Astrocyte of the cerebellum (primary cell): ENCODE measurements at regions not wholly inside any gene's neighbourhood (a gene's known extent, or its start where the extent isn't known, plus 50 kb on each side); places are given as distances from the start of the nearest gene placed in this dataset.
A peak's percentile ranks its signal among the peaks of the same experiment; 100 is the strongest.

ENCODE experiments used
- DNase-seq: peaks from one replicate; pipeline ENCODE4 v3.0.0-alpha.2; 2011; ENCODE audit warnings: low read depth
- H3K4me3 ChIP-seq: 2 replicates; pipeline ENCODE4 v1.5.1; 2011; ENCODE audit warnings: mild to moderate bottlenecking, low read depth, low read length, moderate library complexity
- in situ Hi-C: cut with HindIII; loops from 2 replicates; pipeline ENCODE4 v1.10.0; 2017; ENCODE audit warnings: low sequenced_read_pairs
- TF ChIP-seq, protein P1 (sequence below): IDR thresholded peaks from 2 replicates; pipeline ENCODE4 v1.5.1; 2012; ENCODE audit warnings: low read length, low read depth, moderate library complexity, mild to moderate bottlenecking; ENCODE audit errors: missing control alignments

DNA sequence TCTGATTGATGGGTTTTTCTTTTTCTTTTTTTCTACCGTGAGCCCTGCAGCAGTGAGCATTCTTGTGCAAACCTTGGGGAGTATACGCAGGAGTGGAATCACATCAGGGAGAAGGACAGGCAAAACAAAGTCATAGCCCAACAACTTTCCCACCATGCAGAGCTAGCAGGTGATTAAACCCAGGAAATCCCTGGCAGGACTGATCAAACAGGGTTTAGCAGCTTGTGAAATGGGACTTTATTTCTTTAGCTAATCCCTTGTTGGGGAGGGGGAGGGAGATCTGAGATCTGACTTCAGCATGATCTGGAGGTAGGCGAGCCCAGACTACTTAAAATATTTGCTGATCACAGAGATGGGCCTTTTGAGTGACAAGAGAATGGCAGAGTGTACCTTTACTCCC lies 162.0 kb upstream of the GLRA1 start:
- in situ Hi-C loops, result no loop called here
- no peak for DNase-seq
- TF ChIP-seq, protein P1, sequence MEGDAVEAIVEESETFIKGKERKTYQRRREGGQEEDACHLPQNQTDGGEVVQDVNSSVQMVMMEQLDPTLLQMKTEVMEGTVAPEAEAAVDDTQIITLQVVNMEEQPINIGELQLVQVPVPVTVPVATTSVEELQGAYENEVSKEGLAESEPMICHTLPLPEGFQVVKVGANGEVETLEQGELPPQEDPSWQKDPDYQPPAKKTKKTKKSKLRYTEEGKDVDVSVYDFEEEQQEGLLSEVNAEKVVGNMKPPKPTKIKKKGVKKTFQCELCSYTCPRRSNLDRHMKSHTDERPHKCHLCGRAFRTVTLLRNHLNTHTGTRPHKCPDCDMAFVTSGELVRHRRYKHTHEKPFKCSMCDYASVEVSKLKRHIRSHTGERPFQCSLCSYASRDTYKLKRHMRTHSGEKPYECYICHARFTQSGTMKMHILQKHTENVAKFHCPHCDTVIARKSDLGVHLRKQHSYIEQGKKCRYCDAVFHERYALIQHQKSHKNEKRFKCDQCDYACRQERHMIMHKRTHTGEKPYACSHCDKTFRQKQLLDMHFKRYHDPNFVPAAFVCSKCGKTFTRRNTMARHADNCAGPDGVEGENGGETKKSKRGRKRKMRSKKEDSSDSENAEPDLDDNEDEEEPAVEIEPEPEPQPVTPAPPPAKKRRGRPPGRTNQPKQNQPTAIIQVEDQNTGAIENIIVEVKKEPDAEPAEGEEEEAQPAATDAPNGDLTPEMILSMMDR, result no peak
- H3K4me3 ChIP-seq, result no peak overlapping the region

DNA sequence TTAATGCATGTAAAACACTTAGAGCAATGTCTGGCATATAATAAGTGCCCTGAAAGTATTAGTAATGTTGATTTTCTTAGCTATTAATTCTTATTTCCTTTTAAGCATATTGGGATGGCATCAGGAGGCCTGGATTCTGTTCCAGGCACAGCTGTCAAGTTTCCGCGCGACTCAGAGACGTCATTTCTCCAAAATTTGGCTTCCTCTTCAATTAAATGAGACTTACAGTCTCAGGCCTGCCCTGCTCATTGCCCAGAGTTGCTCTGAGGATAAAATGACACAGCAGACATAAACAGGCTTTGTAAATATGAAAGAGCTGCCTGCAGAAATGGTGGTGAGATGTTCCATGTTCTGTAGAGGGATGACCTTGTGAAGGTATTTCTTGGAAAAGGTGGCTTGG lies 159.8 kb upstream of the GLRA1 start:
- in situ Hi-C loops, result no loop called here
- no peak for DNase-seq
- TF ChIP-seq, protein P1, result no peak
- no peak overlapping the region for H3K4me3 ChIP-seq

DNA sequence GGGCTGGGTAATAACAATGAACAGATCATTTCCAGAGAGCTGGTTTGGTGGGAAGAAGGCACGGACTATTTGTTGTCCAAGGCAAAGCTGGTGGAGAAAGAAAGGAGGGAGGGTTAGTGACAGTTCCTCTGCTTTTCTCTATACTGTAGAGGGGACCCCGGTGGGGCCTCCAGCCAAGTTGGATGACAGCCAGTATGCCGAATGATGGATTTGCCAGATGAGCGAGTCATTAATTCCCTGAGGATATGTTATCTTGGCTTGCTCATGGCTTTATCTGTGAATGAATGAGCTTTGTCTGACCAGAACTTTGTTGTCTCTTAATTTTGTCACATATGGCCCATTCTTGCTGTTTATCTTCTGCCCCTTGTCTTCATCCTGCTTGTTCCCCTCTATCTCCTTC lies 158.6 kb upstream of the GLRA1 start:
- TF ChIP-seq, protein P1, result no peak

DNA sequence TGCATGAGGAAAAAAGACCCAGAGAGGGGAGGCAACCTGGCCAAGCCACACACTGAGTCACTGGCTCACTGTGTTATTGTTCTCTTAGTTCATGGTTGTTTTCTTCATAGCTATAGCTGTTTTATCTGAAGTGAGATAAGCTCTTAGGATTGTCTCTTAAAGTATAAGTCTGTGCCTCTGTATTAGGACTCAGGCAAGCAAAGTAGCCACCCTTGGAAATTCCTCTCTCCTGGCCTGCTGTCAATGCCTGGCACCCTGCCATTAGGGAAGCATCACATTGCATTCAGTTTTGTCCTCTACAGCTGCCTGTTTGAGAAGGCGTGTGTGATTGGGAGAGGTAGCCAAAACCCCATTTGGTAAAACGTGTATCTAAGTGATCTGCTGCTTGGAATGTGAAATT lies 147.4 kb upstream of the GLRA1 start:
- DNase-seq, result peak; percentile 31
- H3K4me3 ChIP-seq, result no peak overlapping the region
- in situ Hi-C loops, result no loop called here
- TF ChIP-seq, protein P1, result no peak

More for the DNA sequence above, 158.6 kb upstream of the GLRA1 start:
- in situ Hi-C loops, result no loop called here
- no peak overlapping the region for H3K4me3 ChIP-seq
- no peak for DNase-seq

DNA sequence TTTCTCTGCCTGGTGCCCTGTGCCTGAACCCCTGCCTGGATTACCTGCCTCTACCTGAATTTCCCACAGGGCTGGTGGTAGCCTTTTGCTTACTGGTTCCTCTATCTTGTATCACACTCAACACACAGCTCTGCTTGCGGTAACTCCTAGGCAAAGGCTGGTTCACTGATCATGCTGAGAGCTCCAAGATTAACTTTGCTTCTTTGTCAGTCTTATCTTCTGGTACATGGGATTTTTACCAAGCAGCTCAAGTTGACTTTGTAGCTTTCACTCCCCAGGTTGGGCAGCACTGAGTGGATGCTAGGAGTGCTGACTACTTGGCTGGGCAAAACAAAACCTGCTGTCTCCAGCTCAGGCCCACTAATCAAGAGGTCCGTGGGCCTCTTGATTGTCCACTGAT lies 145.9 kb upstream of the GLRA1 start:
- H3K4me3 ChIP-seq, result no peak overlapping the region
- in situ Hi-C loops, result no loop called here
- TF ChIP-seq, protein P1, result no peak
- DNase-seq, result no peak

DNA sequence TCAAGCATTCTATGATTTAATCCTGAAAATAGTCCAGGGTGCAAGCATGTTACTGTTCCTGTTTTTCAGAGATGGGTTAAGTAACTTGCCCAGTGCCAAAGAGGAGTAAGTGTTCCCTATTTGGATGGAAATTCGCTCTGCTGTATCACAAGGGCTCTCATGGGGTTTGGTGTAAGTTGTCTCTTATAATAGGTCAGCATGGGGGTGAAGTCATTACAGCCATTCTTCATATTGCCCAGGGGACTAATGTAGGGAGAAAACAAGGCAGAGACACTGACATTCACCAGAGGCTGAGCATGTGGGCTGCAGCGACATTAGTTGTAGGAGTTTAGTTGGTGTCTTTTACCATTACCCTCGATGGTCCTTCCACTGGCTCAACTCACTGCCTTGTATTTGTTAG lies 142.1 kb upstream of the GLRA1 start:
- TF ChIP-seq, protein P1, result no peak
- no peak for DNase-seq
- H3K4me3 ChIP-seq, result no peak overlapping the region
- in situ Hi-C loops, result no loop called here

DNA sequence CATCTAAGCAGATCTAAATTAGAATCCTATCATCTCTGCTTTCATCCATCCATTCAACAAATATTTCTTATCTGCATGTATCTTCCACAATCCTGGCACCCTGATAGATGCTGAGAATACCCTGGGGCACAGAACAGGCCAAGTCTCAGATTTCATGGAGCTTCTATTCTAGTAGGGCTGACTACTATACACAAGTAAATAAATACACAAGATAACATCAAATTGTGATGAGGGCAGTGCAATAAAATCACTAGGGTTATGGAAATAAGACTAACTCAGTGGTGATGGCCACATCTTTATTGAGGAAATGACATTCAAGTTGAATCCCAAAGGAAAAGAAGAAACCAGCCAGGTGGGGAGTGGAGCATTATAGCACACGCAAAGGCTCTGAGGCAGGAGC lies 138.4 kb upstream of the GLRA1 start:
- TF ChIP-seq, protein P1, result no peak
- in situ Hi-C loops, result no loop called here
- H3K4me3 ChIP-seq, result no peak overlapping the region
- DNase-seq, result no peak
